Ishikawa (cell line): ENCODE measurements at regions not wholly inside any gene's neighbourhood (a gene's known extent, or its start where the extent isn't known, plus 50 kb on each side); places are given as distances from the start of the nearest gene placed in this dataset.

Experiments used
- CEBPB ChIP-seq: IDR thresholded peaks from 2 replicates; pipeline ENCODE4 v1.6.1; 2012
- CREB1 ChIP-seq: IDR thresholded peaks from 2 replicates; pipeline ENCODE4 v1.6.1; 2012; ENCODE audit warnings: low read depth
- EGR1 ChIP-seq: IDR thresholded peaks from 2 replicates; pipeline ENCODE4 v1.6.1; 2012
- EP300 ChIP-seq: IDR thresholded peaks from 2 replicates; pipeline ENCODE4 v1.6.1; 2012; ENCODE audit warnings: borderline replicate concordance
- FOXM1 ChIP-seq: IDR thresholded peaks from 2 replicates; pipeline ENCODE4 v1.6.1; 2012; ENCODE audit warnings: low read depth, borderline replicate concordance
- MAX ChIP-seq: IDR thresholded peaks from 2 replicates; pipeline ENCODE4 v1.6.1; 2012
- NFIC ChIP-seq: IDR thresholded peaks from 2 replicates; pipeline ENCODE4 v1.6.1; 2012
- RAD21 ChIP-seq: IDR thresholded peaks from 2 replicates; pipeline ENCODE4 v1.6.1; 2012; ENCODE audit warnings: low read depth
- REST ChIP-seq: IDR thresholded peaks from 2 replicates; pipeline ENCODE4 v1.6.1; 2012; ENCODE audit warnings: low read depth, mild to moderate bottlenecking
- TAF1 ChIP-seq: IDR thresholded peaks from 2 replicates; pipeline ENCODE4 v1.6.1; 2012; ENCODE audit warnings: low read depth, mild to moderate bottlenecking
- TCF12 ChIP-seq: IDR thresholded peaks from 2 replicates; pipeline ENCODE4 v1.6.1; 2012; ENCODE audit warnings: low read depth
- TEAD4 ChIP-seq: IDR thresholded peaks from 2 replicates; pipeline ENCODE4 v1.6.1; 2012
- USF1 ChIP-seq: IDR thresholded peaks from 2 replicates; pipeline ENCODE4 v1.6.1; 2012
- YY1 ChIP-seq: IDR thresholded peaks from 2 replicates; pipeline ENCODE4 v1.6.1; 2012; ENCODE audit warnings: low read depth
- ZBTB7A ChIP-seq: IDR thresholded peaks from 2 replicates; pipeline ENCODE4 v1.6.1; 2012; ENCODE audit warnings: low read depth

GRCh38 chr17:62868008-62868407 is 59.9 kb upstream of the MARCHF10 start:
- TF ChIP-seq CREB1 (no peak), FOXM1 (no peak), NFIC (no peak), EP300 (no peak), TAF1 (no peak), REST (no peak), EGR1 (no peak), CEBPB (no peak), TEAD4 (no peak), USF1 (no peak), RAD21 (no peak), YY1 (no peak), TCF12 (no peak), ZBTB7A (no peak), MAX (no peak)

GRCh38 chr17:62867303-62867702 is 59.2 kb upstream of the MARCHF10 start:
- no peak for TF ChIP-seq CREB1
- no peak for TF ChIP-seq TAF1
- TF ChIP-seq REST, result no peak
- no peak for TF ChIP-seq NFIC
- TF ChIP-seq ZBTB7A, result no peak
- TF ChIP-seq RAD21, result no peak

- TF ChIP-seq EGR1, result no peak
Observed at GRCh38 chr17:62866471-62866870, 58.4 kb upstream of the MARCHF10 start.

- TF ChIP-seq REST (no peak), FOXM1 (no peak), USF1 (no peak), EP300 (no peak), TCF12 (no peak)
Observed at GRCh38 chr17:62865586-62865985, 57.5 kb upstream of the MARCHF10 start.

- no peak for TF ChIP-seq MAX
- TF ChIP-seq TAF1, result no peak
- no peak for TF ChIP-seq EGR1
- no peak for TF ChIP-seq CREB1
- TF ChIP-seq REST, result no peak
- no peak for TF ChIP-seq TCF12
- TF ChIP-seq YY1, result no peak
- no peak for TF ChIP-seq RAD21
Observed at GRCh38 chr17:62862251-62862650, 54.1 kb upstream of the MARCHF10 start.
